ENCODE measurements at regions not wholly inside any gene's neighbourhood (a gene's known extent, or its start where the extent isn't known, plus 50 kb on each side); places are given as distances from the start of the nearest gene placed in this dataset.

- Histone ChIP-seq H3K9me3 (no peaks in the 10 kb centered on the region), H3K4me3 (no peak overlapping the region), H3K27ac (no peak overlapping the region), H3K4me1 (no peaks in the 10 kb centered on the region), H3K36me3 (no peaks in the 10 kb centered on the region), H3K27me3 (no peaks in the 10 kb centered on the region)
- no peak for ATAC-seq
- DNase-seq: no peak
- intact Hi-C loops (cut with DNase I): no loop called here
- no peak for TF ChIP-seq CTCF (IDR thresholded peaks at IDR 0.05)
Measured at GRCh38 chr3:34301313-34301712, 502.9 kb downstream of the PDCD6IP start.

- no peak for ATAC-seq
- Histone ChIP-seq H3K9me3 (no peaks in the 10 kb centered on the region), H3K36me3 (no peaks in the 10 kb centered on the region)
Measured at GRCh38 chr3:34305266-34305665, 506.8 kb downstream of the PDCD6IP start.

GRCh38 chr3:34312684-34313083, 514.3 kb downstream of the PDCD6IP start:
- Histone ChIP-seq H3K27ac (no peak overlapping the region), H3K4me3 (no peak overlapping the region), H3K27me3 (no peaks in the 10 kb centered on the region), H3K9me3 (peaks cover 0 to 3% of the 10 kb centered on the region in 2 donors), H3K4me1 (no peaks in the 10 kb centered on the region), H3K36me3 (no peaks in the 10 kb centered on the region)
- intact Hi-C loops (cut with DNase I): no loop called here
- DNase-seq: peak in 2 of 4 donors; percentile 76 to 80
- ATAC-seq: no peak
- TF ChIP-seq CTCF (IDR thresholded peaks at IDR 0.05): no peak

More at GRCh38 chr3:34305266-34305665, 506.8 kb downstream of the PDCD6IP start:
- intact Hi-C loops (cut with DNase I): no loop called here
- DNase-seq: no peak
- Histone ChIP-seq H3K27ac (no peak overlapping the region), H3K4me1 (no peaks in the 10 kb centered on the region), H3K27me3 (no peaks in the 10 kb centered on the region), H3K4me3 (no peak overlapping the region)
- TF ChIP-seq CTCF (IDR thresholded peaks at IDR 0.05): no peak

GRCh38 chr3:34319881-34320280, 521.5 kb downstream of the PDCD6IP start:
- intact Hi-C loops (cut with DNase I): no loop called here
- TF ChIP-seq CTCF (IDR thresholded peaks at IDR 0.05): no peak

GRCh38 chr3:34323517-34323916, 525.1 kb downstream of the PDCD6IP start:
- intact Hi-C loops (cut with DNase I): no loop called here
- Histone ChIP-seq H3K27me3 (no peaks in the 10 kb centered on the region), H3K4me3 (no peak overlapping the region), H3K4me1 (no peaks in the 10 kb centered on the region), H3K9me3 (peaks cover 0 to 5% of the 10 kb centered on the region in 2 donors), H3K27ac (no peak overlapping the region), H3K36me3 (no peaks in the 10 kb centered on the region)
- no peak for ATAC-seq
- no peak for DNase-seq
- no peak for TF ChIP-seq CTCF (IDR thresholded peaks at IDR 0.05)

More at GRCh38 chr3:34319881-34320280, 521.5 kb downstream of the PDCD6IP start:
- Histone ChIP-seq H3K4me1 (no peaks in the 10 kb centered on the region), H3K9me3 (peaks cover 0 to 15% of the 10 kb centered on the region in 2 donors), H3K27me3 (no peaks in the 10 kb centered on the region), H3K4me3 (no peak overlapping the region), H3K36me3 (no peaks in the 10 kb centered on the region), H3K27ac (no peak overlapping the region)
- ATAC-seq (no peak), DNase-seq (no peak)

All from left lung (tissue), 4 donors.